GM18511 (cell line): ENCODE measurements at regions not wholly inside any gene's neighbourhood (a gene's known extent, or its start where the extent isn't known, plus 50 kb on each side); places are given as distances from the start of the nearest gene placed in this dataset.
A peak's percentile ranks its signal among the peaks of the same experiment; 100 is the strongest.
"Not testable (repeated sequence)": the region's sequence is repeated elsewhere in the genome, so short reads cannot be mapped to it uniquely, and the experiment has no call there.

Source experiments
- ATAC-seq: cut with Tn5 transposase; IDR thresholded peaks from one replicate; pipeline ENCODE4 v1.9.1; 2021; ENCODE audit warnings: mild to moderate bottlenecking, moderate library complexity; ENCODE audit not compliant: unreplicated experiment

GRCh38 chr5:57662991-57663390, 180.4 kb upstream of the ACTBL2 start:
- no peak for ATAC-seq

DNA sequence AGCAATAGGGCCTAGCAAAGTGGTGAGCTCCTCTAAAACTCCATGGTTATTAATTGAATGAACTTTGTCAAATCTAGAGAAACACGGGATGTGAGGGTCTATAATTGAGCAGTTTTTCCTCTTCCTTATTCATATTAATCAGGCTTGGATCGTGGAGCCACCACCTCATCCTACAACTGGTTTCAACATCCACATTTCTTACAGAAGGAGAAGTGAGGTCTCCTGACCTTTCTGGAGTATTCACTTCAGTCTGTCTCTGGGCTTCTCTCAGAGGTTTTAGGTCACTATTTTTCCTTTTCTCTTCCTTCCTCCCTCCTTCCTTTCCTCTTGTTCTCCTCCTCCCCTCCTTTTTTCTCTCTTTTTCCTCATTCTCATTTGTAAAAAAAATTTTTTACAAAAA, 177.3 kb upstream of the ACTBL2 start:
- ATAC-seq = no peak

GRCh38 chr5:57658018-57658417, 175.4 kb upstream of the ACTBL2 start:
- no peak for ATAC-seq

DNA sequence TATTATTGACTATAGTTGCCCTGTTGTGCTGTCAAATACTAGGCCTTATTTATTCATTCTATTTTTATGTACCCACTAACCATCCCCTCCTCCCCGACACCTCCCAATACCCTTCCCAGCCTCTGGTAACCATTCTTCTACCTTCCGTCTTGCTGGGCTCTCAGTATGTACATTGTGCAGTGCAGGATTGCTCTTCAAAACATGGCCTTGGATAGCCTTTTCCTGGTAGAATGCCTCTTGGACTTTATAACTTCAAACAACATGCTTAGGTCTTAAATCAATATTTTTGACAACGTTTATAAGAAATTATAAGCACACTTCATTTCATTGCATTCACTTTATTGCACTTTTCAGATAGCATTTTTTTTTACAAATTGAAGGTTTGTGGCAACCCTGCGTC, 172.6 kb upstream of the ACTBL2 start:
- no peak for ATAC-seq

DNA sequence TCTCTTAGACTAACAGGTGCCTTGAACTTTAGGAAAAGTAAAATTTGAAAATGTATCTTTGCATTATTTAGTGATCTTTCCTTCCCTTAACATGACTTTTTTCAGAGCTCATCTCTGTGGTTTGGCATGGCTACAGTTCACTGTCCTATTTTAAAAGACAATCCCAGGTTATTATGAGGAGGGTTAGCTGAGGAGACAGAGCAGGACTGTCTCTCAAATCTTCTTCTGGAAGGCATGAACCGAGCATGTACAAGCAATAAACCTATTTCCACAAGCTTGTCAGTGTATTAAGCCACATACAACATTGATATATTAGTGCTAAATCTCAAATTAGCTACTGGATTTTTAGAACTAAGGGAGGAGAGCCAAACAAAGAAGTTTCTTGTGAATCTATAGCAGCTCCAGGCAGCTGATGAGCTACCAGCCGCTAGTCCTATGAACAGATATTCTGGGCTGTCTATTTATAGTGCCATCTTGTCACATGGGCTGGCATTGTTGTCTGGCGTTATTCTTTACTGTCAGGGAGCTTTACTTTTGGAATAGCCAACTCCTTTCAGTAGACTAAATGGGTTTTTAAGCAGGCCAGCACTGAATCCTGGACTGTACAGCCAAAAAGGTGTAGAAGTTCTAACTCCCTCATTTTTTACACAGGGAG, 171.2 kb upstream of the ACTBL2 start:
- ATAC-seq = no peak

DNA sequence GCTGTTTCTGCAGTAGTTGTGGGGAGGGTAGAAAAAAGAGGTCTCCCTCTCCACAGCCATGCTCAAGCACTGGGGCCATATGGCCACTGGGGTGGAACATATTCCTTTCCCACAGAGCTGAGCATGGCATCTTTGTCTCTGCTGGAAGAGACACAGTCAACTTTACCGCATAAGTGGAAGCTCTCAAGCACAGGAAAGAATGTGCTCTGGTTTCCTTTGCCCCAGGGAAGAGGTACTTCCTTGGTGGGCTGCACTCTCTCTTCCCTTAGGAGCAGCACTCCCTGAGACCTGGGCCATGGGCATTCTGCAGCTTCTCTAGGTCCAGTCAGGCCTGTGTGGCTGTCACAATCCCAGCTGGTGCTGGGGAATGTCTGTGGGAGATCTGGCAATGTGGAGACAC, 168.5 kb upstream of the ACTBL2 start:
- ATAC-seq = no peak

GRCh38 chr5:57650360-57651069, 167.9 kb upstream of the ACTBL2 start:
- peak; percentile 99 for ATAC-seq

- ATAC-seq = no peak
Observed at GRCh38 chr5:57642698-57643097, 160.1 kb upstream of the ACTBL2 start.

DNA sequence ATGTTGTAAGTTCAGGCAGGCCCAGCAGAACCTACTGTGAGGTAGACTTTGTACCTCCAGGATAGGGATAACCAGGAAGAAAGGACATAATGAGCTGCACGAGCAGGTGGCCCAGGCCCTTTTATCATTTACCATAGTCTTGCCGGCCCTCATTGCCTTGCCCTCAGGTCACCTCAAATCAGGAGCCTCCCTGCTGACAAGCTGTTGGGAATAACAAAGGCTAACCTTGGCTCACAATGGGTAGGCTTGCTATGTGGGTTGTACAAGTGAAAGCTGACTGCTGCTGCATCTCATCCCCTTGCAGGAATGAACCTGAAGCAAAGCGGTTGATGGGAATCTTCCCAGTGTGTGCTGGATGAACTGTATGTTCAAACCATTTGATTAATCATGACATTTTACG, 159.5 kb upstream of the ACTBL2 start:
- ATAC-seq = no peak

DNA sequence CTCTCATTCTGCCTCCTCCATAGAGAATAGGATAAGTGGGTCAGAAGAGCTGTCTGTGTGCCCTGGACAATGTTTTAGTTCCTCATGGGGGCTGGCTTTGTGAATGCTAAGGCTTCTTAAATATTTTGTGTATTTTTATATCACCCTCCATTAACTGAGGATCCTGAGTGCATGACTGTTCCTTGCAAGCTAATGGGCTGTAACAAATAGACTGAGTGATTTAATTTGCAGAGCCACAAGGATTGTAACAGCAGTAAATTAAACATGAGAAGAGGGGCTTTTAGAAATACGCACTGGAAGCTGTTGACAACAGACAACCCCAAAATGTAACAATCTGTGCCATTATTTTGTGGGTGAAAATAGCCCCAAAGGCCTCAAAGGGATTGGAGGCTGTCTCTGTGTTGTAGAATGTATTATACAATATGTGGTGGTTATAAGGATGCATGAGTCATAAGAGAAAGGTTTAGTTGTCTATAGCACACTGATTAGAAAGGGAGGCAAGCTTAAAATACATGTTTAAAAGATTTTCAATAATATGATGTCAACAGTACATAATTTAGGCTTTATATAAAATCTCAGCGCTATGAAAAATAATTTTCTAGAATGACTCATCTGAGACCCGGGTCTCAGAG, 152.7 kb upstream of the ACTBL2 start:
- ATAC-seq = no peak

DNA sequence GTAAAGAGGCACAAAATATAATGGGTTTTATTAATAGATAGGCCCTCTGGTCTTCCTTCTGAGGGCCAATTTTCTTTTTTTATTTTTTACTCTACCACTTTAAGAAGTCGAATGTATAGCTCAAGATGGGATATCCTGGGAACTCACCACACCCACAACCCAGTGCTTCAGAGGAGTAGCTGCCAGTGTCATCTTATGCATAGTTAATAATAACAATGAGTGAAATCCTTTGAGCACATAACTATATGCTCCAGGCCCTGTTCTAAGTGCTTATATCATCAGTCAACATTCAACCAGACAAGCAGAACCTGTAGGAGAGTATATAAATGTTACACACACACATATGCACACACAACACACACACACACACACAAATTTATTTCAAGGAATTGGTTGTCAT, 150.3 kb upstream of the ACTBL2 start:
- no peak for ATAC-seq

DNA sequence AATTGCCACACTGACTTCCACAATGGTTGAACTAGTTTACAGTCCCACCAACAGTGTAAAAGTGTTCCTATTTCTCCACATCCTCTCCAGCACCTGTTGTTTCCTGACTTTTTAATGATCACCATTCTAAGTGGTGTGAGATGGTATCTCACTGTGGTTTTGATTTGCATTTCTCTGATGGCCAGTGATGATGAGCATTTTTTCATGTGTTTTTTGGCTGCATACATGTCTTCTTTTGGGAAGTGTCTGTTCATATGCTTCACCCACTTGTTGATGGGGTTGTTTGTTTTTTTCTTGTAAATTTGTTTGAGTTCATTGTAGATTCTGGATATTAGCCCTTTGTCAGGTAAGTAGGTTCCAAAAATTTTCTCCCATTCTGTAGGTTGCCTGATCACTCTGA, 148.5 kb upstream of the ACTBL2 start:
- not testable (repeated sequence) for ATAC-seq

DNA sequence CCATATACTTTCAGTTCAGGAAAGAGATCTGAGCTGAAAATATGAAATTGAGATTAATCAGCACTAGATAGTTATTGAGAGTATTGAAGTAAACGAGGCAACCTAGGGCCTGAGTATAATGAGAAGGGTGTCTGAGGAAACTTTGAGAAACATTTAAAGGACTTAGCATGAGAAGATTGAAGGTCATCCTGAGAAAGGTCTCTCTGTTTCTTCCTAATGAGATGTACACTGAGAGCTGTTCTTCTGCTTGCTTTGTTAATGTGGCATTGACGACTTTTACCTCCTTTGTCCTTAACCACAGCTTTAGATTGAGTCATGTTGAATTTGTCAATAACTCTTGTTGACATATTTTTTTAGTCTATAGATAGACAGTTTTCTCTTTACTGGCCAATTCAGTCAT, 145.1 kb upstream of the ACTBL2 start:
- ATAC-seq = no peak

- no peak for ATAC-seq
Observed at GRCh38 chr5:57626703-57627102, 144.1 kb upstream of the ACTBL2 start.

DNA sequence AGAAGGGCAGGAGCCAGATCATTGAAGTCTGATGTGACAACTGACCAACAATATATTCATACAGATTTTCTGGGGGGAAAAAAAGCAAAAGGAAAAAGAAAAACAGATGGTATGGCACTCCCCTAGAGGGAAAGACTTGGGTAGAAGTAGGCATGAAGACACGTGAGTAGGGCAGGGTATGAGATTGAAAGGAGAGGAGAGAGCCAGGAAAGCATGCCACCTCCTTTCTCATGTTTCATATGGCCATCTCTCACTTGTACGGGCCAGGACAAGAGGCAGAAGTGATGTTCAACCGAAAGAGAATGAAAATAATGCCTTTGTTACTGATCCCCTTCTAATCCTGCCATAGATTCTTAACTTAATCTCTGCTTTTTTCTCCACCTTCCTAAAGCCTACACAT, 139.0 kb upstream of the ACTBL2 start:
- ATAC-seq = no peak

GRCh38 chr5:57618767-57619381, 136.3 kb upstream of the ACTBL2 start:
- ATAC-seq = no peak

DNA sequence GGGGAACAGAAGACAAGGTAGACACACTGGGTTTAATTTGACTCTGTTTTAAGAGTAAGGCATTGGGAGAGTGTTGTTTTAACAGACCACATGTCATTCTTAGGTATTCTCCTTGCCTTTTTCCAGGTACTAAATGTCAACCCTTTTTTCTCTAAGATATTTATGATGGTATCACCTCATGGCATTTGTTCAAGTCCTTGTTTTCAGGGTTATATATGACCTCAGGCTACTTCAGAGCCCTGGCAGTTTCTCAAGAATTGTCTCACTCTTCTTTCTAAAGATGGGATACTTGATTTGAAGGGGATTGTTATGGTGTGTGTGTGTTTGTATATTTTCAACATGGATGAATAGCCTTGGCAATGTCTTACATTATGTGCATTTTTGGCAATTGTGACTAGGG, 131.1 kb upstream of the ACTBL2 start:
- ATAC-seq = no peak

DNA sequence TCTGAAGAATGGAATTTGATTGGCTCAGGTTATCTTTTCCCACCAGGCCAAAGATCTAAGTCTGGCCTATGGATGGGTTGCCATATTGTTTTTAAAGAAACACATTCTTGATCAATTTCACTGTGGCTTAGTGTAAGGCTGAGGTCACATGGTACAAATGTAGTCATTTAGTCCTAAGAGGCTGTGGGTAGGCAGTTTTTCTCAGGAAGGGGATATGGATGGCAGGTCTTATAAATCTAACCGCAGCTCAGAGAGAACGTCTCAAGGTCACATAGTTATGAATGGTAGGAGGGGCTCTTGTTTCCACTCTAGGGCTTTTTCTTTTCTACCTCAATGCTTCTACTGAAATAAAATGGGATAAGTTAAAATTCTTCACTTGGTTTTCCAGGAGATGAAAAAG, 128.6 kb upstream of the ACTBL2 start:
- ATAC-seq = no peak

- no peak for ATAC-seq
Observed at GRCh38 chr5:57608542-57608941, 125.9 kb upstream of the ACTBL2 start.

- ATAC-seq = no peak
Observed at GRCh38 chr5:57601996-57602395, 119.4 kb upstream of the ACTBL2 start.

- ATAC-seq = no peak
Observed at GRCh38 chr5:57600321-57600720, 117.7 kb upstream of the ACTBL2 start.

DNA sequence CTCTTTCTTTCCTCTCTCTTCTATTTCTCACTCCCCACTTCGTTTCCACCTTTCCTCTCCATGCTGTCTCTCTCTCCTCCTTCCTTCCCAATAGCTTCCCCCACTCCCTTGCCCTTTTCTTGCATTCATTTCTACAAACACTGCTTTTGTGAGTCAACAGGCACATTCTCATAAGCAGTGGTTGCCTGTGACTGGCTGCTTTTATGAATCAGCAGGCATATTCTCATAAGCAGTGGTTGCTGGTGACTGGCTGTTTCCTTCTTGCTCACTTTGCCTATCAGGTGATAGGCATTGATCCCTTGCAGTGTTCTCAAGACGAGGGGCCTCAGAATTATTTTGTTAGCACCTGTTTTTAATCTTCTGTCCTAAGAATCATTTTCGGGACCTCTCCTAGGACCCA, 116.1 kb upstream of the ACTBL2 start:
- ATAC-seq = peak; percentile 46
